Tibial artery (tissue), 4 donors: ENCODE measurements at regions not wholly inside any gene's neighbourhood (a gene's known extent, or its start where the extent isn't known, plus 50 kb on each side); places are given as distances from the start of the nearest gene placed in this dataset.

Experiments used
- DNase-seq, 2 donors: peaks; one replicate each; pipeline ENCODE4 v3.0.0-alpha.2; 2019
- H3K27ac ChIP-seq, 2 donors: fragments of 200-600 bp; sonication (generic) in 1 of 2; 1 replicate in 1 of 2; 2 replicates in 1 of 2; pipeline ENCODE4 v1.5.1; 2018 to 2019; ENCODE audit warnings: mild to moderate bottlenecking in 1 of 2
- H3K27me3 ChIP-seq, 2 donors: fragments of 200-600 bp; sonication (generic) in 1 of 2; one replicate each; pipeline versions ENCODE4 v1.5.1 to v1.6.0; 2016 to 2019
- H3K36me3 ChIP-seq, 3 donors: fragments of 200-600 bp; sonication (generic) in 2 of 3; one replicate each; pipeline ENCODE4 v1.5.1; 2016 to 2019; ENCODE audit warnings: mild to moderate bottlenecking in 2 of 3
- H3K4me1 ChIP-seq, 4 donors: fragments of 200-600 bp; sonication (generic) in 2 of 4; 1 replicate in 3 of 4; 2 replicates in 1 of 4; pipeline ENCODE4 v1.5.1; 2016 to 2019
- H3K4me3 ChIP-seq, 2 donors: fragments of 200-600 bp; sonication (generic) in 1 of 2; 1 replicate in 1 of 2; 2 replicates in 1 of 2; pipeline ENCODE4 v1.5.1; 2018 to 2019; ENCODE audit warnings: mild to moderate bottlenecking in 2 of 2
- H3K9me3 ChIP-seq, 3 donors: fragments of 200-600 bp; sonication (generic) in 1 of 3; one replicate each; pipeline ENCODE4 v1.5.1; 2016 to 2019
- CTCF ChIP-seq, 2 experiments: fragments of 200-600 bp in 1 of 2; fragments of 450-650 bp in 1 of 2; IDR thresholded peaks; one replicate each; pipeline ENCODE4 v1.5.1; 2017 to 2019; ENCODE audit warnings: antibody characterized with exemption in 2 of 2, mild to moderate bottlenecking in 1 of 2, moderate library complexity in 1 of 2
- intact Hi-C: fragments of 100-400 bp; cut with DNase I; formaldehyde crosslinking; loops from one replicate; pipeline ENCODE4 v1.15.0; 2023; ENCODE audit warnings: low total_unique reads

GRCh38 chr9:115382865-115383264 is 264.9 kb upstream of the TNC start:
- H3K4me3 ChIP-seq, result no peak overlapping the region
- H3K27ac ChIP-seq, result no peak overlapping the region
- H3K27me3 ChIP-seq, result no peaks in the 10 kb centered on the region
- no peak for DNase-seq
- peaks cover 0 to 13% (median 12%) of the 10 kb centered on the region in 3 donors for H3K9me3 ChIP-seq
- peaks cover 0 to 6% (median 0%) of the 10 kb centered on the region in 3 donors for H3K36me3 ChIP-seq
- peaks cover 0 to 32% (median 10%) of the 10 kb centered on the region in 4 donors for H3K4me1 ChIP-seq
- intact Hi-C loops, result no loop called here
- TF ChIP-seq CTCF (IDR thresholded peaks at IDR 0.05), result no peak

GRCh38 chr9:115385383-115386122 is 267.6 kb upstream of the TNC start:
- Histone ChIP-seq H3K36me3 (peaks cover 0 to 6% (median 0%) of the 10 kb centered on the region in 3 donors), H3K4me3 (no peak overlapping the region), H3K27me3 (no peaks in the 10 kb centered on the region), H3K9me3 (peaks cover 0 to 13% (median 12%) of the 10 kb centered on the region in 3 donors), H3K27ac (peak overlapping the region in 1 of 2 donors; percentile 69), H3K4me1 (peaks cover 0 to 33% (median 10%) of the 10 kb centered on the region in 4 donors)
- no peak for TF ChIP-seq CTCF (IDR thresholded peaks at IDR 0.05)
- DNase-seq, result no peak
- intact Hi-C loops, result no loop called here

- Histone ChIP-seq H3K4me3 (no peak overlapping the region), H3K27ac (peak overlapping the region; percentile 69 to 75), H3K27me3 (no peaks in the 10 kb centered on the region), H3K4me1 (peaks cover 0 to 32% (median 10%) of the 10 kb centered on the region in 4 donors), H3K36me3 (peaks cover 0 to 6% (median 0%) of the 10 kb centered on the region in 3 donors), H3K9me3 (peaks cover 0 to 12% (median 12%) of the 10 kb centered on the region in 3 donors)
- intact Hi-C loops, result no loop called here
- no peak for TF ChIP-seq CTCF (IDR thresholded peaks at IDR 0.05)
- DNase-seq, result no peak
These were observed 269.2 kb upstream of the TNC start for GRCh38 chr9:115386963-115387770.

GRCh38 chr9:115391168-115391825 is 273.3 kb upstream of the TNC start:
- Histone ChIP-seq H3K4me1 (peaks cover 0 to 61% (median 23%) of the 10 kb centered on the region in 4 donors), H3K4me3 (no peak overlapping the region), H3K9me3 (no peaks in the 10 kb centered on the region), H3K27me3 (no peaks in the 10 kb centered on the region), H3K27ac (peak overlapping the region; percentile 87 to 89), H3K36me3 (no peaks in the 10 kb centered on the region)
- TF ChIP-seq CTCF (IDR thresholded peaks at IDR 0.05), result no peak
- DNase-seq, result no peak
- intact Hi-C loops, result loop anchor here (10.0 kb wide), 1 partner anchor 104 kb away; no protein-coding TSS in a partner anchor

GRCh38 chr9:115393976-115394775 is 276.2 kb upstream of the TNC start:
- Histone ChIP-seq H3K4me1 (peaks cover 0 to 46% (median 18%) of the 10 kb centered on the region in 4 donors), H3K27me3 (no peaks in the 10 kb centered on the region), H3K36me3 (no peaks in the 10 kb centered on the region), H3K4me3 (no peak overlapping the region), H3K27ac (peak overlapping the region; percentile 87 to 89), H3K9me3 (no peaks in the 10 kb centered on the region)
- peak in 1 of 2 donors; percentile 71 for DNase-seq
- intact Hi-C loops, result loop anchor here (10.0 kb wide), 1 partner anchor 101 kb away; no protein-coding TSS in a partner anchor
- no peak for TF ChIP-seq CTCF (IDR thresholded peaks at IDR 0.05)
